Kidney epithelial cell (primary cell): ENCODE measurements at regions not wholly inside any gene's neighbourhood (a gene's known extent, or its start where the extent isn't known, plus 50 kb on each side); places are given as distances from the start of the nearest gene placed in this dataset.

Experiments used
- DNase-seq: peaks from one replicate; pipeline ENCODE4 v3.0.0-alpha.2; 2010; ENCODE audit warnings: low read depth
- H3K27me3 ChIP-seq: 2 replicates; pipeline ENCODE4 v1.6.0; 2011; ENCODE audit warnings: low read length; ENCODE audit not compliant: control insufficient read depth, insufficient read depth
- H3K36me3 ChIP-seq: 2 replicates; pipeline ENCODE4 v1.5.1; 2011; ENCODE audit warnings: low read length; ENCODE audit not compliant: control insufficient read depth, insufficient read depth
- H3K4me3 ChIP-seq: 2 replicates; pipeline ENCODE4 v1.5.1; 2011; ENCODE audit warnings: low read depth, mild to moderate bottlenecking, control low read depth, low read length
- CTCF ChIP-seq: IDR thresholded peaks from 2 replicates; pipeline ENCODE4 v1.5.1; 2011; ENCODE audit warnings: mild to moderate bottlenecking, moderate library complexity, low read length, control low read depth, inconsistent platforms; ENCODE audit not compliant: insufficient read depth, poor library complexity, severe bottlenecking

GRCh38 chr4:177879851-177880250, 437.6 kb upstream of the AGA start:
- no peak for DNase-seq
- H3K4me3 ChIP-seq = no peak overlapping the region
- no peaks in the 10 kb centered on the region for H3K27me3 ChIP-seq
- TF ChIP-seq CTCF = no peak
- H3K36me3 ChIP-seq = no peaks in the 10 kb centered on the region

- no peak overlapping the region for H3K4me3 ChIP-seq
- TF ChIP-seq CTCF = no peak
These were observed 452.9 kb upstream of the AGA start for GRCh38 chr4:177895136-177895535.

GRCh38 chr4:177901786-177902185, 459.5 kb upstream of the AGA start:
- no peak for DNase-seq
- no peak overlapping the region for H3K4me3 ChIP-seq
- H3K36me3 ChIP-seq = no peaks in the 10 kb centered on the region
- no peak for TF ChIP-seq CTCF
- H3K27me3 ChIP-seq = no peaks in the 10 kb centered on the region

More at GRCh38 chr4:177895136-177895535, 452.9 kb upstream of the AGA start:
- Histone ChIP-seq H3K36me3 (no peaks in the 10 kb centered on the region), H3K27me3 (no peaks in the 10 kb centered on the region)
- no peak for DNase-seq

GRCh38 chr4:177902386-177902785, 460.1 kb upstream of the AGA start:
- H3K27me3 ChIP-seq = no peaks in the 10 kb centered on the region
- no peak overlapping the region for H3K4me3 ChIP-seq
- no peak for DNase-seq
- H3K36me3 ChIP-seq = no peaks in the 10 kb centered on the region
- no peak for TF ChIP-seq CTCF

GRCh38 chr4:177907736-177908424, 465.6 kb upstream of the AGA start:
- no peak for DNase-seq
- Histone ChIP-seq H3K36me3 (no peaks in the 10 kb centered on the region), H3K27me3 (no peaks in the 10 kb centered on the region), H3K4me3 (no peak overlapping the region)
- TF ChIP-seq CTCF = no peak

- H3K36me3 ChIP-seq = no peaks in the 10 kb centered on the region
- TF ChIP-seq CTCF = no peak
- H3K27me3 ChIP-seq = no peaks in the 10 kb centered on the region
- no peak for DNase-seq
- no peak overlapping the region for H3K4me3 ChIP-seq
These were observed 479.5 kb upstream of the AGA start for GRCh38 chr4:177921715-177922114.
